SK-N-SH treated with all-trans-retinoic acid at 6 μM for 48 hours (cell line): ENCODE measurements at regions not wholly inside any gene's neighbourhood (a gene's known extent, or its start where the extent isn't known, plus 50 kb on each side); places are given as distances from the start of the nearest gene placed in this dataset.

Source experiments
- ARNTL ChIP-seq: fragments of 450-650 bp; formaldehyde crosslinking; IDR thresholded peaks from 2 replicates; pipeline ENCODE4 v1.5.0; 2020; ENCODE audit warnings: low read depth, mild to moderate bottlenecking, moderate library complexity, borderline replicate concordance
- BACH2 ChIP-seq: fragments of 250-450 bp; sonication (Bioruptor Pico); IDR thresholded peaks from 2 replicates; pipeline ENCODE4 v1.9.0; 2021; ENCODE audit warnings: mild to moderate bottlenecking, borderline replicate concordance
- OSR1 ChIP-seq: fragments of 250-450 bp; sonication (Bioruptor Pico); IDR thresholded peaks from 2 replicates; pipeline ENCODE4 v1.8.0; 2022; ENCODE audit warnings: moderate library complexity, mild to moderate bottlenecking, inconsistent platforms
- PPARA ChIP-seq: fragments of 250-450 bp; sonication (Bioruptor Pico); IDR thresholded peaks from 2 replicates; pipeline ENCODE4 v1.5.0; 2020; ENCODE audit warnings: mild to moderate bottlenecking, borderline replicate concordance
- RARB ChIP-seq: fragments of 250-450 bp; sonication (Bioruptor Pico); IDR thresholded peaks from 2 replicates; pipeline ENCODE4 v1.8.0; 2021; ENCODE audit warnings: mild to moderate bottlenecking, moderate library complexity
- SNAI2 ChIP-seq: fragments of 250-450 bp; sonication (Bioruptor Pico); IDR thresholded peaks from 2 replicates; pipeline ENCODE4 v1.5.0; 2020; ENCODE audit warnings: mild to moderate bottlenecking, moderate library complexity
- TOX ChIP-seq: fragments of 250-450 bp; sonication (Bioruptor Pico); IDR thresholded peaks from 2 replicates; pipeline ENCODE4 v1.8.0; 2021; ENCODE audit warnings: mild to moderate bottlenecking, moderate library complexity, borderline replicate concordance
- ZC3H10 ChIP-seq: fragments of 250-450 bp; sonication (Bioruptor Pico); IDR thresholded peaks from 2 replicates; pipeline ENCODE4 v1.5.1; 2021; ENCODE audit warnings: mild to moderate bottlenecking, moderate library complexity
- ZFP3 ChIP-seq: fragments of 250-450 bp; sonication (Bioruptor Pico); IDR thresholded peaks from 2 replicates; pipeline ENCODE4 v1.5.0; 2020; ENCODE audit warnings: mild to moderate bottlenecking, moderate library complexity
- ZFP30 ChIP-seq: fragments of 450-650 bp; formaldehyde crosslinking; IDR thresholded peaks from 2 replicates; pipeline ENCODE4 v1.5.0; 2022; ENCODE audit warnings: mild to moderate bottlenecking, moderate library complexity
- ZNF565 ChIP-seq: fragments of 450-650 bp; formaldehyde crosslinking; conservative IDR thresholded peaks from 2 replicates; pipeline ENCODE4 v1.5.0; 2020; ENCODE audit warnings: low read depth, mild to moderate bottlenecking, moderate library complexity
- ZNF70 ChIP-seq: fragments of 450-650 bp; formaldehyde crosslinking; IDR thresholded peaks from 2 replicates; pipeline ENCODE4 v1.5.0; 2020; ENCODE audit warnings: mild to moderate bottlenecking, moderate library complexity
- TF ChIP-seq, protein P1 (sequence below): fragments of 250-450 bp; sonication (Bioruptor Pico); IDR thresholded peaks from 2 replicates; pipeline ENCODE4 v1.8.0; 2020; ENCODE audit warnings: mild to moderate bottlenecking, moderate library complexity, borderline replicate concordance
- TF ChIP-seq, protein P2 (sequence below): fragments of 250-450 bp; sonication (Bioruptor Pico); IDR thresholded peaks from 2 replicates; pipeline ENCODE4 v1.5.1; 2020; ENCODE audit warnings: low read depth, mild to moderate bottlenecking, moderate library complexity

DNA sequence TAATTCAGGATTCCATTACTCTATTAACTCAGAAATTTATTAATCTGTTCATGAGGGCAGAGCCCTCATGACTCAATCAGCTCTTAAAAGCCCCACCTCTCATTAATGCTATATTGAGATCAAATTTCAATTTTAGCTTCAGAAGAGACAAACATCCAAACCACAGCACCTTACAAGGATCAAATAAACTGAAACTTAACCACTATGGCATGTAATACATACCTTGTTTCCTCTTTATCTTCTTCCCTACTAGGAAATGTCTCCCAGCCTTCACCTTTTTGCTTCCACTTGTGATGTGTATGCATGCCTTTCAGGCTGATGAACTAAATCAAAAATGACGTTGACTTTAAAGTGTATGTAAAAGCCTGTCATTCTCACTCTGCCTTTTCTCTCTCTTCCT lies 2121.3 kb downstream of the NCAM2 start:
- TF ChIP-seq BACH2 (no peak), ZNF565 (no peak), RARB (CRISPR knock-in tag) (no peak), ARNTL (CRISPR knock-in tag) (no peak), TOX (CRISPR knock-in tag) (no peak), ZFP3 (CRISPR knock-in tag) (no peak), ZFP30 (CRISPR knock-in tag) (no peak), PPARA (CRISPR knock-in tag) (no peak), ZC3H10 (CRISPR knock-in tag) (no peak), SNAI2 (CRISPR knock-in tag) (no peak), ZNF70 (no peak), OSR1 (CRISPR knock-in tag) (no peak)
- TF ChIP-seq, protein P1, sequence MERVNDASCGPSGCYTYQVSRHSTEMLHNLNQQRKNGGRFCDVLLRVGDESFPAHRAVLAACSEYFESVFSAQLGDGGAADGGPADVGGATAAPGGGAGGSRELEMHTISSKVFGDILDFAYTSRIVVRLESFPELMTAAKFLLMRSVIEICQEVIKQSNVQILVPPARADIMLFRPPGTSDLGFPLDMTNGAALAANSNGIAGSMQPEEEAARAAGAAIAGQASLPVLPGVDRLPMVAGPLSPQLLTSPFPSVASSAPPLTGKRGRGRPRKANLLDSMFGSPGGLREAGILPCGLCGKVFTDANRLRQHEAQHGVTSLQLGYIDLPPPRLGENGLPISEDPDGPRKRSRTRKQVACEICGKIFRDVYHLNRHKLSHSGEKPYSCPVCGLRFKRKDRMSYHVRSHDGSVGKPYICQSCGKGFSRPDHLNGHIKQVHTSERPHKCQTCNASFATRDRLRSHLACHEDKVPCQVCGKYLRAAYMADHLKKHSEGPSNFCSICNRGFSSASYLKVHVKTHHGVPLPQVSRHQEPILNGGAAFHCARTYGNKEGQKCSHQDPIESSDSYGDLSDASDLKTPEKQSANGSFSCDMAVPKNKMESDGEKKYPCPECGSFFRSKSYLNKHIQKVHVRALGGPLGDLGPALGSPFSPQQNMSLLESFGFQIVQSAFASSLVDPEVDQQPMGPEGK (CRISPR knock-in tag) = no peak
- TF ChIP-seq, protein P2, sequence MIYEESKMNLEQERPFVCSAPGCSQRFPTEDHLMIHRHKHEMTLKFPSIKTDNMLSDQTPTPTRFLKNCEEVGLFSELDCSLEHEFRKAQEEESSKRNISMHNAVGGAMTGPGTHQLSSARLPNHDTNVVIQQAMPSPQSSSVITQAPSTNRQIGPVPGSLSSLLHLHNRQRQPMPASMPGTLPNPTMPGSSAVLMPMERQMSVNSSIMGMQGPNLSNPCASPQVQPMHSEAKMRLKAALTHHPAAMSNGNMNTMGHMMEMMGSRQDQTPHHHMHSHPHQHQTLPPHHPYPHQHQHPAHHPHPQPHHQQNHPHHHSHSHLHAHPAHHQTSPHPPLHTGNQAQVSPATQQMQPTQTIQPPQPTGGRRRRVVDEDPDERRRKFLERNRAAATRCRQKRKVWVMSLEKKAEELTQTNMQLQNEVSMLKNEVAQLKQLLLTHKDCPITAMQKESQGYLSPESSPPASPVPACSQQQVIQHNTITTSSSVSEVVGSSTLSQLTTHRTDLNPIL (CRISPR knock-in tag) = no peak
